CD14-positive monocyte (primary cell): ENCODE measurements at regions not wholly inside any gene's neighbourhood (a gene's known extent, or its start where the extent isn't known, plus 50 kb on each side); places are given as distances from the start of the nearest gene placed in this dataset.

Experiments
- DNase-seq, 3 donors: peaks; one replicate each; pipeline ENCODE4 v3.0.0-alpha.2; 2011 to 2022
- H2AFZ ChIP-seq: 2 replicates; pipeline ENCODE4 v1.6.0; 2012; ENCODE audit warnings: mild to moderate bottlenecking, low read depth, low read length, inconsistent platforms; ENCODE audit not compliant: insufficient read depth, poor library complexity, severe bottlenecking
- H3K27ac ChIP-seq, 2 donors: 1 replicate in 1 of 2; 2 replicates in 1 of 2; pipeline ENCODE4 v1.5.1; 2012 to 2013; ENCODE audit warnings: low read length in 2 of 2, control low read depth in 1 of 2, inconsistent platforms in 1 of 2, low read depth in 1 of 2, mild to moderate bottlenecking in 1 of 2
- H3K27me3 ChIP-seq, 2 donors: one replicate each; pipeline versions ENCODE4 v1.6.0 to v1.6.1; 2011 to 2013; ENCODE audit warnings: low read length in 2 of 2; ENCODE audit not compliant: control insufficient read depth in 2 of 2, insufficient read depth in 2 of 2
- H3K36me3 ChIP-seq, 2 donors: replicated peaks in 1 of 2; 1 replicate in 1 of 2; 2 replicates in 1 of 2; pipeline versions ENCODE4 v1.5.1 to v1.6.1; 2012 to 2013; ENCODE audit warnings: low read length in 2 of 2, control low read depth in 1 of 2, inconsistent platforms in 1 of 2, mild to moderate bottlenecking in 1 of 2; ENCODE audit not compliant: insufficient read depth in 2 of 2, control insufficient read depth in 1 of 2
- H3K4me1 ChIP-seq, 2 donors: 1 replicate in 1 of 2; 2 replicates in 1 of 2; pipeline versions ENCODE4 v1.5.1 to v1.6.1; 2012 to 2013; ENCODE audit warnings: low read length in 2 of 2, control low read depth in 1 of 2, inconsistent platforms in 1 of 2, mild to moderate bottlenecking in 1 of 2, moderate library complexity in 1 of 2; ENCODE audit not compliant: insufficient read depth in 2 of 2, control insufficient read depth in 1 of 2
- H3K4me2 ChIP-seq: replicated peaks from 2 replicates; pipeline ENCODE3; 2012; ENCODE audit warnings: low read length, moderate library complexity, mild to moderate bottlenecking; ENCODE audit not compliant: poor library complexity, severe bottlenecking; ENCODE audit errors: extremely low read depth
- H3K4me3 ChIP-seq, 3 experiments: fragments of 200-600 bp in 1 of 3; sonication (generic) in 1 of 3; replicated peaks in 1 of 3; 1 replicate in 2 of 3; 2 replicates in 1 of 3; pipeline ENCODE4 v1.5.1; 2011 to 2013; ENCODE audit warnings: low read length in 3 of 3, mild to moderate bottlenecking in 3 of 3, control low read depth in 2 of 3, low read depth in 2 of 3, inconsistent platforms in 1 of 3, moderate library complexity in 1 of 3
- H3K79me2 ChIP-seq: 2 replicates; pipeline ENCODE4 v1.6.0; 2012; ENCODE audit warnings: mild to moderate bottlenecking, control low read depth, inconsistent platforms, low read length, moderate library complexity; ENCODE audit not compliant: insufficient read depth
- H3K9ac ChIP-seq: 2 replicates; pipeline ENCODE4 v1.6.0; 2017; ENCODE audit warnings: low read length, mild to moderate bottlenecking; ENCODE audit not compliant: insufficient read depth, poor library complexity, severe bottlenecking
- H3K9me3 ChIP-seq, 2 donors: replicated peaks in 1 of 2; 1 replicate in 1 of 2; 2 replicates in 1 of 2; pipeline versions ENCODE4 v1.5.1 to v1.6.1; 2012 to 2013; ENCODE audit warnings: low read length in 2 of 2, control low read depth in 1 of 2; ENCODE audit not compliant: control insufficient read depth in 1 of 2, insufficient read depth in 1 of 2
- H4K20me1 ChIP-seq: 2 replicates; pipeline ENCODE4 v1.6.0; 2012; ENCODE audit warnings: mild to moderate bottlenecking, low read length, control low read depth, moderate library complexity; ENCODE audit not compliant: insufficient read depth
- H3K27ac Mint-ChIP-seq, 7 donors: one replicate each; pipeline ENCODE4 v1.8.0; 2020; ENCODE audit warnings: mild to moderate bottlenecking in 7 of 7, mixed read lengths in 7 of 7, moderate library complexity in 6 of 7, inconsistent platforms in 2 of 7
- H3K27me3 Mint-ChIP-seq, 3 donors: one replicate each; pipeline ENCODE4 v1.8.0; 2021 to 2022; ENCODE audit warnings: low read depth in 3 of 3, mild to moderate bottlenecking in 3 of 3, mixed read lengths in 3 of 3, moderate library complexity in 3 of 3, inconsistent platforms in 1 of 3
- H3K36me3 Mint-ChIP-seq, 2 donors: one replicate each; pipeline ENCODE4 v1.8.0; 2020; ENCODE audit warnings: mixed read lengths in 2 of 2, inconsistent platforms in 1 of 2, mild to moderate bottlenecking in 1 of 2
- H3K4me1 Mint-ChIP-seq: one replicate; pipeline ENCODE4 v1.8.0; 2020; ENCODE audit warnings: mild to moderate bottlenecking, mixed read lengths
- H3K4me3 Mint-ChIP-seq, 2 donors: one replicate each; pipeline ENCODE4 v1.8.0; 2020; ENCODE audit warnings: mild to moderate bottlenecking in 2 of 2, mixed read lengths in 2 of 2, moderate library complexity in 1 of 2
- H3K9me3 Mint-ChIP-seq, 7 donors: one replicate each; pipeline ENCODE4 v1.8.0; 2020 to 2022; ENCODE audit warnings: mixed read lengths in 7 of 7, mild to moderate bottlenecking in 6 of 7, moderate library complexity in 6 of 7, inconsistent platforms in 2 of 7
- WGBS: methylation state at CpG from one replicate; pipeline ENCODE4 v1.1.5; 2013; ENCODE audit warnings: missing lambda C conversion rate; ENCODE audit not compliant: insufficient coverage; 5-methylcytosine and 5-hydroxymethylcytosine counted together
- intact Hi-C, 2 donors: fragments of 100-400 bp; cut with micrococcal nuclease; formaldehyde crosslinking; loops; one replicate each; pipeline versions ENCODE4 v1.15.0 to v1.15.1; 2023
- TF ChIP-seq, protein P1 (sequence below): fragments of 200-600 bp; IDR thresholded peaks from one replicate; pipeline ENCODE4 v1.8.0; 2022; ENCODE audit warnings: antibody characterized with exemption, mild to moderate bottlenecking

DNA sequence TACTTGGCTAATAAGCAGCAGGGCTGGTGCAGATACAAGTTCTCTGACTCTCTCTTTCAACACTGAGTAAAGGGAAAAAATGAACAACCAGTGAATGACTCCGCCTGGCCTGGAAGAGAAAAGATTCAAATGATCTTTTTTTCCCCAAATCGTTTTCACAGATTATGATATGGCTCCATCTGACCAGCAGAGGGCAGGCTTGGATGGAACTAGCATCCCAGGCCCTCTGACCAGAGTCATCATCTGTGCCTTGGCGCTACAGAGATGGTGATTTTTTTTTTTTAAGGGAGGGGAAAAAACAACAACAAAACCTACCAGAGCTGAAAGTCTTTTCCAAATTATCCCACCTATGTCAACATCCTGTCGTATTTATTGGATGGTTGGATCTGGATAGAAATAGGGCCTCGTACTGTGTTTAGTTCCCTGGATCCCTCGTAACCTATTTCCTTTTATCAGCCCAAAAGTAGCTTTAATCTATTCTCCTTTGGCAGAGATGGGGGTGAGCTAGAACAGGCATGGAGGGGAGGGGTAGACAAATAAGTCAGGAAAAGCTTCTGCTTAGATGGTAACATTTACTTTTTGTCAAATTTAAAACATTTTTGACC is 69.7 kb downstream of the PRSS23 start:
- Histone ChIP-seq H3K27ac (no peak overlapping the region), H3K79me2 (no peaks in the 10 kb centered on the region), H4K20me1 (no peaks in the 10 kb centered on the region), H3K4me3 (no peak overlapping the region), H3K9me3 (no peaks in the 10 kb centered on the region), H3K4me2 (no peak overlapping the region), H3K27me3 (no peaks in the 10 kb centered on the region), H3K4me1 (no peaks in the 10 kb centered on the region), H3K36me3 (no peaks in the 10 kb centered on the region), H3K9ac (no peak overlapping the region), H2AFZ (no peak overlapping the region)
- DNase-seq = peak in 2 of 3 donors; percentile 5 to 10
- intact Hi-C loops = no loop called here
- H3K4me3 Mint-ChIP-seq = no peak overlapping the region
- no peaks in the 10 kb centered on the region for H3K27me3 Mint-ChIP-seq
- no peaks in the 10 kb centered on the region for H3K36me3 Mint-ChIP-seq
- TF ChIP-seq, protein P1, sequence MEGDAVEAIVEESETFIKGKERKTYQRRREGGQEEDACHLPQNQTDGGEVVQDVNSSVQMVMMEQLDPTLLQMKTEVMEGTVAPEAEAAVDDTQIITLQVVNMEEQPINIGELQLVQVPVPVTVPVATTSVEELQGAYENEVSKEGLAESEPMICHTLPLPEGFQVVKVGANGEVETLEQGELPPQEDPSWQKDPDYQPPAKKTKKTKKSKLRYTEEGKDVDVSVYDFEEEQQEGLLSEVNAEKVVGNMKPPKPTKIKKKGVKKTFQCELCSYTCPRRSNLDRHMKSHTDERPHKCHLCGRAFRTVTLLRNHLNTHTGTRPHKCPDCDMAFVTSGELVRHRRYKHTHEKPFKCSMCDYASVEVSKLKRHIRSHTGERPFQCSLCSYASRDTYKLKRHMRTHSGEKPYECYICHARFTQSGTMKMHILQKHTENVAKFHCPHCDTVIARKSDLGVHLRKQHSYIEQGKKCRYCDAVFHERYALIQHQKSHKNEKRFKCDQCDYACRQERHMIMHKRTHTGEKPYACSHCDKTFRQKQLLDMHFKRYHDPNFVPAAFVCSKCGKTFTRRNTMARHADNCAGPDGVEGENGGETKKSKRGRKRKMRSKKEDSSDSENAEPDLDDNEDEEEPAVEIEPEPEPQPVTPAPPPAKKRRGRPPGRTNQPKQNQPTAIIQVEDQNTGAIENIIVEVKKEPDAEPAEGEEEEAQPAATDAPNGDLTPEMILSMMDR = peak; percentile 80
- no peak overlapping the region for H3K27ac Mint-ChIP-seq
- H3K9me3 Mint-ChIP-seq = peaks cover 0 to 3% (median 0%) of the 10 kb centered on the region in 7 donors
- peaks cover 6% of the 10 kb centered on the region for H3K4me1 Mint-ChIP-seq
- WGBS = 80% methylated on average over 1 of the region's 6 CpGs

DNA sequence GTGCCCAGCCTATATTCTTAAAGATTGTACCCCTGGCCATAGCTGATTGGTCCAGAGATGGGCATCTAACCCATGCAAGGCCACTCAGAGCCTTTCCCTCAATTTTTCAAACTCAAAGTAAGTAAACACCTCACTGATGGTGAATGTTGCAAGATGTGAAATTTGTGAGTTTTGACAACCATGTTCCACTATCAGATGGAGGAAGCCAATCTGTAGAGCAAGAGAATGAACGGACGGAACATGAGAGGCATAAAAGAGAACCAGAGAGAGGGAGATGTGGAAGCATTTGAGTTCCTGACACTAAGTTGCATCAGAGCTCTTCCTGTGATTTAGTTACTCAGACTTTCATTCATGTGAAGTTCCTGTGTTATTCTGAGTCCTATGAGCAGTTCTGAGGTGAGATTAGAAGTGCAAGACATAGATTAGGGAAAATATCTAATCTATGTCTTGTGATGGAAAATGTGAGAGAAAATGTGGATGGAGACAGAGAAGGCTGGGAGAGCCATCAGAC is 73.3 kb downstream of the PRSS23 start:
- Histone ChIP-seq H3K4me2 (no peak overlapping the region), H3K27me3 (no peaks in the 10 kb centered on the region), H4K20me1 (no peaks in the 10 kb centered on the region), H2AFZ (no peak overlapping the region), H3K4me1 (no peaks in the 10 kb centered on the region), H3K27ac (no peak overlapping the region), H3K36me3 (no peaks in the 10 kb centered on the region), H3K4me3 (no peak overlapping the region), H3K79me2 (no peaks in the 10 kb centered on the region), H3K9me3 (no peaks in the 10 kb centered on the region), H3K9ac (no peak overlapping the region)
- 0% methylated on average over 2 of the region's 2 CpGs for WGBS
- Mint-ChIP-seq H3K4me3 (no peak overlapping the region), H3K36me3 (no peaks in the 10 kb centered on the region), H3K4me1 (peaks cover 6% of the 10 kb centered on the region), H3K9me3 (peaks cover under 1 to 5% (median 3%) of the 10 kb centered on the region in 7 donors), H3K27me3 (no peaks in the 10 kb centered on the region), H3K27ac (no peak overlapping the region)
- TF ChIP-seq, protein P1 = no peak
- intact Hi-C loops = no loop called here
- no peak for DNase-seq
